ENCODE measurements at regions not wholly inside any gene's neighbourhood (a gene's known extent, or its start where the extent isn't known, plus 50 kb on each side); places are given as distances from the start of the nearest gene placed in this dataset.

- no peak for TF ChIP-seq CTCF (IDR thresholded peaks at IDR 0.05)
- TF ChIP-seq POLR2AphosphoS5 (IDR thresholded peaks at IDR 0.05; ENCODE audit: low read depth, low read length), result no peak
- TF ChIP-seq REST (IDR thresholded peaks at IDR 0.05; ENCODE audit: insufficient read depth in 1 of 2, low read depth in 2 of 2, low read length in 1 of 2), result no peak
- TF ChIP-seq SIN3A (IDR thresholded peaks at IDR 0.05; ENCODE audit: borderline replicate concordance, insufficient read depth, low read depth, low read length), result no peak
- no peak for TF ChIP-seq TCF7L2 (IDR thresholded peaks at IDR 0.05; ENCODE audit: low read depth, low read length)
These were observed 458.8 kb downstream of the DSC3 start for GRCh38 chr18:30583768-30584167.

Measured in Panc1 (cell line).